Esophagus muscularis mucosa (tissue), 3 donors: ENCODE measurements at regions not wholly inside any gene's neighbourhood (a gene's known extent, or its start where the extent isn't known, plus 50 kb on each side); places are given as distances from the start of the nearest gene placed in this dataset.

Source experiments
- CTCF ChIP-seq, 3 experiments: fragments of 200-600 bp in 2 of 3; fragments of 450-650 bp in 1 of 3; sonication (generic) in 2 of 3; IDR thresholded peaks; one replicate each; pipeline ENCODE4 v1.5.1; 2017 to 2019; ENCODE audit warnings: antibody characterized with exemption in 3 of 3, mild to moderate bottlenecking in 2 of 3, moderate library complexity in 1 of 3
- POLR2A ChIP-seq: fragments of 450-650 bp; IDR thresholded peaks from one replicate; pipeline ENCODE4 v1.6.1; 2017; ENCODE audit warnings: antibody characterized with exemption, moderate library complexity, mild to moderate bottlenecking, low read depth
- POLR2AphosphoS5 ChIP-seq, 2 donors: sonication (generic); formaldehyde crosslinking; IDR thresholded peaks; one replicate each; pipeline ENCODE4 v1.6.1; 2017; ENCODE audit warnings: antibody characterized with exemption in 2 of 2

- no peak for TF ChIP-seq POLR2A
- no peak for TF ChIP-seq CTCF (IDR thresholded peaks at IDR 0.05)
- no peak for TF ChIP-seq POLR2AphosphoS5 (IDR thresholded peaks at IDR 0.05)
Observed at GRCh38 chr15:49752517-49752916, 131.7 kb downstream of the DTWD1 start.
